ENCODE measurements at regions not wholly inside any gene's neighbourhood (a gene's known extent, or its start where the extent isn't known, plus 50 kb on each side); places are given as distances from the start of the nearest gene placed in this dataset.

DNA sequence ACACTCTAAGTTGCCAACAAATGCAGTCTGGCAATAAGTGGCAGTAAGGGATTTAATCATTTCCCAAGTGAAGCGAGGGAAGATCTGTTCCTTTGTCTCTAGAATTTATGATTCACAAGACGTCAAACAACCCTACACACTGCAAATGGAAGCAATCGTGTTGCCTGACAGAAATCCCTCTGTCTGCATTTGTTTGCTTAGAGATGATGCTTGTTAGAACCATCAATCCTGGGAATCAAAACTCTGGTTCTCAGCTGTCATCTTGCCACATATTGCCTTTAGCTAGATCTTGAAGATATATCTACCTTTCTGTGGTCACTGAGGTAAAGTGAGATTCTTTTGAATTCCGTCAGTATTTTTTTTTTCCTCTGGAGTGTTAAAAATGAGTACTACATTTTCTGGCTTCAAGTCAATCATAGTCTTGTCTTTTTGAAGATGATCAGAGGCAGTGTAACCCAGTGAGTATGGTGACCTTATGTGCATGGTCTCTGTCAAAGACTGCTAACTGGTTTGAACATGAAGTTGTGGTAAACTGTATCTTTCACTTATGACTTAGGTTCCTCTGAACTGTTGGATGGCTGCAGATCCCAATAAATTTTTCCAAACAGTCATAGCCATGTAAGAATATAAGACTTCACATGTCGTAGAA, 106.4 kb upstream of the STARD4 start:
- TF ChIP-seq FOS (IDR thresholded peaks at IDR 0.05; ENCODE audit: low read depth, low read length) (no peak), RAD21 (IDR thresholded peaks at IDR 0.05; ENCODE audit: low read length) (no peak), POLR2A (IDR thresholded peaks at IDR 0.05; ENCODE audit: low read depth, low read length) (no peak), SMC3 (IDR thresholded peaks at IDR 0.05; ENCODE audit: low read depth, low read length) (no peak)
- TF ChIP-seq, protein P1, sequence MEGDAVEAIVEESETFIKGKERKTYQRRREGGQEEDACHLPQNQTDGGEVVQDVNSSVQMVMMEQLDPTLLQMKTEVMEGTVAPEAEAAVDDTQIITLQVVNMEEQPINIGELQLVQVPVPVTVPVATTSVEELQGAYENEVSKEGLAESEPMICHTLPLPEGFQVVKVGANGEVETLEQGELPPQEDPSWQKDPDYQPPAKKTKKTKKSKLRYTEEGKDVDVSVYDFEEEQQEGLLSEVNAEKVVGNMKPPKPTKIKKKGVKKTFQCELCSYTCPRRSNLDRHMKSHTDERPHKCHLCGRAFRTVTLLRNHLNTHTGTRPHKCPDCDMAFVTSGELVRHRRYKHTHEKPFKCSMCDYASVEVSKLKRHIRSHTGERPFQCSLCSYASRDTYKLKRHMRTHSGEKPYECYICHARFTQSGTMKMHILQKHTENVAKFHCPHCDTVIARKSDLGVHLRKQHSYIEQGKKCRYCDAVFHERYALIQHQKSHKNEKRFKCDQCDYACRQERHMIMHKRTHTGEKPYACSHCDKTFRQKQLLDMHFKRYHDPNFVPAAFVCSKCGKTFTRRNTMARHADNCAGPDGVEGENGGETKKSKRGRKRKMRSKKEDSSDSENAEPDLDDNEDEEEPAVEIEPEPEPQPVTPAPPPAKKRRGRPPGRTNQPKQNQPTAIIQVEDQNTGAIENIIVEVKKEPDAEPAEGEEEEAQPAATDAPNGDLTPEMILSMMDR (conservative IDR thresholded peaks at IDR 0.05; ENCODE audit: low read depth, low read length) = no peak

Measured in IMR-90 (cell line).